HG03097 (cell line): ENCODE measurements at regions not wholly inside any gene's neighbourhood (a gene's known extent, or its start where the extent isn't known, plus 50 kb on each side); places are given as distances from the start of the nearest gene placed in this dataset.
A peak's percentile ranks its signal among the peaks of the same experiment; 100 is the strongest.

ENCODE experiments used
- ATAC-seq: cut with Tn5 transposase; IDR thresholded peaks from one replicate; pipeline ENCODE4 v1.9.1; 2021; ENCODE audit not compliant: unreplicated experiment, low FRiP score

DNA sequence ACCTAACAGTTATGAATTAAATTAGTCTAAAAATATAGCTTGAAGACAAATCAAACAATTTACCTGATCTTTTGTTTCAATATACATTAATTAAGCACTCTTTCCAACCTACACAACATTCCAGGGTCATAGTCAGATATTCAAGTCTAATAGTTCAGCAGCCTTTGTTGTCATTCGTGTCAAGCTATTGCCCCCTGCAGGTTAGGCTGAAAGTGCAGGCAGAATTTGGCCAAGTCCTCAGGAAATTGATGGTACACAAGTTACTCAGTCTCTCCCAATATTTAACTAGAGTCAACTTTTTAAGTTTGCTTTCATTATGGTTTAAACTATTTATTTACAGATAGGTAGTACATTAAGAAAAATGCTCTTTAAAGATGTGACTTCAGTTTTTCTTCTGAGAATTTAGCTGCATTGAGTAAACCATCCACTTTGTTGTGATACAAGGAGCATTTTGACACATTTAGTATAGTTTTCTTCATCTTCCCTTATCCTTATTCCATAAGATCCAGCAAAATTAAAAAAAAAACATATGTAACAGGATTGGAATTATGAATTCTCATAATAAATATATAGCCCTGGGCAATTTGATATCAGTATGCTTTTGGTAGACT is 130.3 kb upstream of the DPYD start:
- no peak for ATAC-seq

DNA sequence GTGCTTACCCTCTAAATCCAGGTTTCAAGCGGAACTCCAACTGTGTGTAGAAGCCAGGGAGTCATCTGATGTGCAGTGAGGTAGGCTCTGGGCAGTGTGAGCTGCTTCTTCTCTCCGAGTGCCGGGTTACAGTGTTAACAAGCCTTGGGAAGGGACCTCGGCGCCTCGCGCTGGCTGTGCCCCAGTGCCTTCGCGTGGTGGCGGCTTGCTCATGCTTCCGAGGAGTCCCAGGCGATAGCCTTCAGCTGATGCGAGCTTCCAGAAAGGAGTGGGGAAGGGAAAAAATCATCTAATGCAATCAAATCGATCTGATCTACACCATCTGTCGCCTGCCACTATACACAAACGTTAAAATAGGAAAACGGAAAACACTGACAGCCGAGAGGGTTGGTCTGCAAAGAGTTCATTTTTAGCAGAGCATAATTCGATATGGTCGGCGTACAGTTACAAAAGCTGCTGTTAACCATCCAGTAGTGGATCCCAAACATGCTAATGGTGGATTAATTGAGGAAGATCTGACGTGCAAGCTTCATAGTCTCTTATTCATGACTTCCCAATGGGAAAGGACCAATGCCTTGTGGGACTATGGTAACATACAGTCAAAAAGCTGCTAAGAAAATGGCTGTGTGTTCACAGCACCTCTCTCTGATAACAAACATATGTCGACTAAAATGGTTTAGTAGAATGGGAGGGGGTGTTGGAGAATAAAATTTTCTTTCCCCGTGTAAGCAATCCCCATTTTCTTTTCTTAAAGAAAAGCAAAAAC is 128.7 kb upstream of the DPYD start:
- ATAC-seq: no peak

DNA sequence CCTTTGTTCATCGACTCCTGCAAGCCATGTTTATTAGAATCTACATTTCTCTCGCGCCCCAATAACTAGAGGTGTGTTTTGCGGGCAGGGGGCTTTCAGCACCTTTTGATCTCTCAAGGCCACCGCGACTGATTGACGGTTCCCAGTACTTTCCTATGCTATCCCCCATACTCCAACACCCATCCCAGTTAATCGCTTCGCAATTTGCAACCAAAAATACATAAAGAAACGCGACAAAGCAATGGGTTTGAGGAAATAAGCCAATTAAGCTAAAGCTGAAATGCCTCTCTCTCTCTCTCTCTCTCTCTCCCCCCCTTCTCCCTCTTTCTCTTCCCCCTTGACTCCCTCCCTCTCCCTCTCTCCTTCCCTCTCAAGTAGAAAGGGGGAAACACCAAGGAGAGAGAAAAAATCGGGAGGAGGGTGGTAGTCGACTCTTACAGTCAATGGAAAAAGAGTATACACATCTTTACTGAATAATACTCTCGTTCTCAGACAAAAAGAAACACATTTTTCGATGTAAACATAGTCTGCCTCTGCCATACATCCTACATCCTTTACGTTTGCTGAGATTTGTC is 128.0 kb upstream of the DPYD start:
- ATAC-seq: no peak

DNA sequence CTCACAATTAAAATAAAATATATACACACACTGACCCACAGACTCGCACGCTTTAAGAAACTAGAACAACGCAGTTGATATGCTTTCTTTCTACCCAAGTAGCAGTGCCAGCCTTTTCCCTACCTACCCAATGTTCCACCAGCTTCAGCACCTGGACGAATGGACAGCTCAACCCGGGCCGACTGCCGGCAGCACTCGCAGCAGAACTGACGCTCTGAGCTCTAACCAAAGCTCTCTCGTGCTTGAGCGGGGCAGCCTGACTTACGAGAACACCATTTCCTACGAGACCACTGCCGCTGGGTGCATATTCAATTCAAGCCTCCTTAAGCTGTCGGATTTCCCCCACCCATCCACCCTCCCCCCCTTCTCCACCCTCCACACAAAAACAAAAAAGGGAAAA is 127.4 kb upstream of the DPYD start:
- peak; percentile 50 for ATAC-seq

DNA sequence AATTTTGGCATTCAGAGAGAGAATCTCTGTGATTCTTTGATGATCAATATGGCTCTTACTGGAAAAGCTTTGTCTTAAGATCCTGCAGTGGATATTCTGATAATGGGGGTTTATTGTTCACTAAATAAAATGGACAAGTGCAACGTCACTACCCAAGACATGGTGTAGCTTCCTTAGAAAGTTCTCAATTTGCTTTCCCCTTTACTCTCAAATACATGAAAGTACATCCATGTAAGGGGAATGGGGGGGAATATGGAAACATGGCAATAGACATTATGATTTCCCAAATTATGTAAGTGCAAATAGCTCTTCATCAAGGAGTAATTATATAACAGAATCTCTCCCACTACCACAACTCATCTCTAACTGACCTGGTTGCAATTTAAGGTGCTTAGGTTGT is 126.3 kb upstream of the DPYD start:
- ATAC-seq: no peak

DNA sequence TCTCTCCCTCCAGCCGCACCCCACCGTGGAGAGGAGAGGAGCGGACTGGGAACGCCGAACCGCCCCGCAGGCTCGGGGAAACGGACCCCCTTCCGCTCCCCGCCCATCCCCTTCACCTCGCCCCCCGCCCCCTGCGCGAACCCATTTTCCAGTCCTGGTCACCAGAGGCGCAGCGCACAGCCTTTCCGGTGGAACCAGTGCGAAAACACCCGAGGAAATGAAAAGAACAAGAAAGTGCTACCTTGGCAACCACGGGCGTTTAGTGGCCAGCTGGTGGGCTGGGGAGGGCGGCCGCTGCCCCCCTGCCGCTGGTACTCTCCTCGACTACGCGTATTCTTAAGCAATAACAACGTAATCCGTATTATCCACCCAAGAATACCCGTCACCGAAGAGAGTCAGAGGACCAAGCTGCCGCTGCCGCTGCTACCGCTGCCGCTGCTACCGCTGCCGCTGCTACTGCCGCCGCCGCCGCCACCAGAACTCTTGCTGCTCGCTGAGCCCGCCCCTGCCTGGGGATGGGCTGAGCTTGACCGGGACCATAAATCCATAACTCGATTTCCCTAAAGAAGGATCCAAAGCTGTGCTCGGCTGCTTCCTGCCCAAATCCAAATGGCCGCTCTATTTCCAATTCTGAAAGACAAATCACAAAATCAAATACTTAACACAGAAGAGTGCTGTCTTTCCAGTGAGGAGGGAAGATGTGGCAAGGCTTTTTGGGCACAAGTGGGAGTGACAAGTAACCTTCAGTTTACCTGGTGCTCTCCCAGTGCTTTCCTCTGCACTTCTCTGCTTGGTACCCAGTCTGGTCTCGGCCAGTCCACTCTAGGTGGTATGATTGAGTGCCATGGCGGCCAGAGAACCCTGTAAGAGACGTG is 125.2 kb upstream of the DPYD start:
- ATAC-seq: no peak

DNA sequence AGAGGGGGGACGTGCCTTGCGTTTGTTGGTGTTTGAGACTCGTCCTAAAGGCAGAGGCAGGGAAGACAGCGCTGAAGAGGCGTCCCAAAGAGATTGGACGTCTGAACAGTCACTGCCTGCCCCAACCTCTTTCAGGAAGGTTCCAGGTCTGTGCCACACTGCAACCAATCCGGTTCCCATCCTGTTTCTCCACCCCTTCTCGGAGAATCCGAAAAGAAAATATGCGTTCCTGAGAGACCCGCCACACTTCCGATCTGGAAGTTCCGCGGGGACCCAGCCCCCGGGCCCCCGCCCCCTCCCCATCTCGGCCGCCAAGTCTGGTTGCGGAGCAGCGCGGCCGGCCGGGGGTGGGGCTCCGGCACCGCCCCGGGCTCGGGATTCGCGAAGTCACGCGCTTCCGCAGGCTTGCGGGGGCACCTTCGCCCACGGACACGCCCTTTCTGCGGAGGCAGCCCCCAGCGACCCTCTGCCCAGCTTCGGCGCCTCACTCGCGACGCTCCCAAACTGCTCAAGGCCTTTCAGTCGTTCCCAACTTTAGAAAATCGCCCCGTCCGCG is 124.5 kb upstream of the DPYD start:
- no peak for ATAC-seq

DNA sequence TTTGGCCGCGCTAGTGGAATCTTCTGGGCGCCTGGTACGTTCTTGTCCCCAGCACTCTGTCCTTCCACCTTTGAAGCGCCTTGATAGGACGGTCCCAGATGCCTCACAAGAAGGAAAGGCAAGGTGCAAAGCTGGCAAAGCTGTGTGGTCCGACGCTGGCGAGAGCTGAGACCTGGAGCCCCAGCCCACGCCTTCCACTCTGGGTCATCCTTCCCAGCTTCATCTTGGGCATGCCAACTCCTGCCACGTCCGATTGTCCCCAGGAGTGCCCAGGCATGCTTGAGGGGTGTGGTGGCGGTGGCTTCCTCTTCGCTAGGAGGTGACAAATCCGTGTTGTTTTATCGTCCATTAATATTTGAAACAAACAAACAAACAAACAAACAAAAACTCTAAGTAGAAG is 123.9 kb upstream of the DPYD start:
- no peak for ATAC-seq

DNA sequence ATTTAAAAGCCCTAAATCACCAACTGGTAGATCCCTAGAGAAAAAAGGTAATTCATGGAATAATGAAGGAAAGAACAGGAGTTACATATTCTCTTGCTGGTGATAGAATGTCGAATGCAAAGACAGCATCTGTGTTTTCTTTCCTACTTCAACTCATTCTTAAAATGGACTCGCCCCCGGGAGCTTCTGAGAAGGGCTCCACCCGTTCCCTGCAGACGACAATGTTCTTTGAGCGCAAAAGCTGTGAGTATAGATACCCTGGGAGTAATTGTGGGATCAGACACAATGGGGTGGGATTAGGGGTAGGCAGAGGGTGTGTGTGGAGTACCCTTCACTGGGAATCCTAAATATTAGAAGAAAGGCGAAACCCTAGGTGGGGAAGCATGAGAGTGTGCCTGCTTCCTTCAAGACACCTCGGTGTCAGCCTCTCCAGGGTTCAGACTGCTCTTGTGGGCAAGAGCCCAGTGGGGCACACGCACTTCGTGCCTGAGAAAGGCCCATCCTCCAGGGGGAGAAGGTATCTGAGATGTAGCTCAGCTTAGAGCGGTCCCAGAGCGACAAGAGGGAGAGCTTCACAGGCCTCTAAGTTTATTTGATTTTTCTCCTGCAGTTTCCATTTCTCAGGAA is 123.3 kb upstream of the DPYD start:
- no peak for ATAC-seq

DNA sequence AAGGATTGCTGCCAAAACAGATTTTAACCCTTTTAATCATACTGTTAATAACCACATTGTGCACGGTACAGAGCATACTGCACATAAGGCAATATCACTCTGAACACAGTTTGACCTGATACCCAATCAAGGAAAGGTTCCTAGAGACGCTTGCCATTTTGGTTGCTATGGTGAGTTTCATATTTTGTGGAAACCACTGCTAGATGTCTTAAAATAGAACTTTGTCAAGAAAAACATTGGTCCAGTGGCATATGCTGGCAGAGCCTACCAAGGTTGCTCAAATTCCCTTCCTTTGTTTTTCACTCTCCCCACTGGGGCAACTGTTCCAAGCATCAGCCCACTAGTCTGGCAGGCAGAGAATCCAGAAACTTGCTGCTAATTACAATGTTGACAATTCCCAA is 114.8 kb upstream of the DPYD start:
- no peak for ATAC-seq

DNA sequence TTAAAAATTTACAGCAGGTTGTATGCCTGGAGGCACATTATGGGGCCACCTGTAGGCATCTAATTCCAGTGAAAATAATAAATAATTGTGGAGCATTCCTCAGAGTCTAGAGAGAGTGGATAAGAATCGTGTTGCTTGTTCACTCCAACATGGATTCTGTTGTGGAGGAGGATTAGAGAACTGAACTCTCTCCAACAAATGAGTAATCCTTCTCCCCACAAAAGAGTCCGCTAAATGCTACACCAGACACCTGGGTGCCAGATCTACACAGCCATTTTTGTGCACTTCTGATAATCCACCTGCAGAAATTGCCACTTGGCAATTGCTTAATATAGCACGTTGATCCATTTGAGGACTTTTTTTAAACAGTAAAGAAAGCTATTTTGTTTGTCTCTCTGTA is 113.7 kb upstream of the DPYD start:
- ATAC-seq: no peak

DNA sequence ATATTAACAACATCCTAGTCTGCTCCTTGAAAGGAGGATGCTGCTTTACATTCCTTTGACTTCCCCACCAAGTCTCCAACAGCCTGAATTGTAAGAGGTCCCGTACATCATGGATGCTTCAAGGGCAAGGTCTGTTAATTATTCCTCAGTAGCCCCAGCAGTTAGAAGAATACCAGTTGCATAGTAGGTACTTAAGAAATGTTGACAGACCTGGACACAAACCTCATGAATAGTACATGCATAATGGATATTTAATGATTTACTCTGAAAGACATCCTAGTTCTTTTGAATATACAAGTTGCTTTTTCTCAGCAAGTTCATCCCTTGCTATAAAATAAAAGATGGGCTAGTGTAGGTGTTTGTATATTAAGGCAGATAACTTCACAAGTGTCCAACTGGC is 112.1 kb upstream of the DPYD start:
- ATAC-seq: no peak

DNA sequence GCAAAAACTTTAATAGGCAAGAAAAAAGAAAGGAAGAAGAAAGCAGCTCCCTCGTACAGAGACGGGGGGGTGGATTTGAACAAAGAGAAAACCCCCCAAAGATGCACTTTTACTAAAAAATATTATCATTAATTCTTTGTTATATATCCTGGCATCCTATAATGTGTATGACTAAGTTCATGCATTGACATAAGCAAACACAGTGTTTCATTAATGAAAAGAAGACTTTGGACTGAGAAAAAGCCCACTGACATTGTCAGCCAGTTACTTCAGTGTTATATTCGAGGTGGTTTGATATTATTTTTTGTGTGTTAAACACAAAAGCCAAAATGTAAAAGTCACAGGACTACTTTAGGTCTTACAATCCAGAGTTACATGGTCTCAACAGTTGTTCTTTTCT is 110.1 kb upstream of the DPYD start:
- ATAC-seq: no peak

DNA sequence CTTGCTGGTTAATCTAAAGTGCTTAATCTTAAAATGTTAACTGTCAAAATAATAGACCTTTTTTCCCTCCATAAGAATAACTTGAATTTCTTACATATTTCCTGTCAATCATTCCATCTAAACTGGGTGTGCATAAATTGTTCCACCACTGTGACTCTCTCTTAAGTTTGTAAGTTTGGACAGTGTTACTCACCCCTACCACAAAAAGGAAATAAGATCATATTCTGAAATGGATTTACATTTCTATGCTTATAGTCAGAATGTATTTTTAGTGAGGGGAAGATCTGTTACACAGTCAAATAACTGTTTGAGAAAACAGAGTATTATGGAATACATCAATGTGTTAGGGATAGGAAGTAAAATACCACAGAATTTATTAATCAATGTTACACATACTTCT is 109.6 kb upstream of the DPYD start:
- no peak for ATAC-seq

DNA sequence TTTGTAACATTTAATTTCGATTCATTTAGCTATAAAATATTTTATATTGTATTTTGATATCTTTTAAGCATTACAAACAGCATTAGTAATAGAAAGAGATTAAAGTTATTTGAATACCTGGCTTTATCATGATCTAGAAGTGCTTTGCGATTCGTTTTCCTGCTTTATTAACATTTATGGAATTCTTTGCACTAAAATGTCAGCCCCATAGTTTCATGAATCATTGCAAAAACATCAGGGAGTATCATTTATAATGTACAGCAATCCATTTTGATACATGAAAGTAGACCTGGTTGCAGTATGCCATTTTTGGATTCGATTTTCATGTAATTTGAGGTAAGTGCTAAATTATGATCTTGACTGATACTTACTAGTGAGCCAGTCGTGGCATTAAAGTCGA is 108.0 kb upstream of the DPYD start:
- no peak for ATAC-seq

DNA sequence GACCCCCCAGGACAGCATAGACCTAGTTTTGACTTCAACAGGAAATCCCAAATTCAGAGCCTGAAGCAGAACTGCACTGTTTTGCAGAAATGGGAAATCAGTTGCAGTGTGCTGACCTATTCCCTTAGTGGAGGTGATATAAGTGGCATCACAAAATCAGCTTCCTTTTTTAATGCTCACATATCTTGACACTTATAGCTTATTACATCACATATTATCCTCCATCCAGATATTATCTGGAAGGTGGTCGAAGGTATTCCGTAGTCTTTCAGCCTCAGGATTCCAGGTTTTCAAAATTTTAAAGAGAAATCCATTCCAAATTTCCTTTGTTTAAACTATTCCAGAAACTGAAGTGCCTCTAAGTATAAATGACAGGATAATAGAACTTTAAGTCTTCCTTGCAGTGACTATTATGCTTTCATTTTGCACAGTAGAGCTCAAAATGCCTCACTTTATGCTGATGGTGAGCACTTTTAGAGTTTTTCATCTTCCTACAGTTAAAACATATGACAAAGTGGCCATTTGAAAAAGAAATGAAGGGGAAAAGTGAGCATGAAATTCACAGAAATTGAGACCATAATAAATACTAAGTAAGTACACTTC is 106.4 kb upstream of the DPYD start:
- ATAC-seq: no peak

DNA sequence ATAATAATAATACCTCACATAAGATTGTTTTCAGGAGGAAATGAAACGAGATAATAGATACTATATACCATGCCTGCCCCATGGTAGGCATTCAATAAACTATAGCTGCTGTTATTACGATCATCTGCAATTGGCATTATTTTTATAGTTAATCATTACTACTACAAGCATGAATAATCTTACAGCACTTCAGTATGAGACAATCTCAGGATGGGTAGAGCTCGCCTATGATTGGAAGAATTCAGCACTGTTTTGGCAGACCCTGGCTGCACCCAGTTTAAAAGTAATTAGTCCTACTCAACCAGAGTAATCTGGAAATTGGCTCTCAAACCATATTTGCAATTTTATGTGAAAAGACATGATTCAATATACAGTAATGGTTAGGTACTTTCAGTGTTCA is 105.0 kb upstream of the DPYD start:
- ATAC-seq: no peak

DNA sequence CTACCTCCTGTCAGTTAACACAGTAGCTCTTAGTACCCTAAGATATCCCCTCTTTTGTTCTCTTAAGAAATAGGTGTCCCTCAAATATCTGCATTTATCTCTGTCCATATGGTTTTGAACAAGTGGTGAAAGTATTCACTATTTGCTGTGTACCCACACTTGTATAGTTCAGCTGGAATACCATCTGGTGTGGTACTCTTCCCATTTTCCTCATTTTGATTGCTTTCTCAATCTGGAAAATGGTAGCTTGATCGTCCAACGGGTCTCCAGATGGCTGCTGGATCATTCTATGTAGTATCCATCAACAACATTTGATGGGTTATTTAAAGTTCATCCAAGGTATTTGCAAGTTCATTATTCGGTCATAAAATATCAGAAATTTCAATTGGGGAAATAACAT is 100.3 kb upstream of the DPYD start:
- no peak for ATAC-seq

DNA sequence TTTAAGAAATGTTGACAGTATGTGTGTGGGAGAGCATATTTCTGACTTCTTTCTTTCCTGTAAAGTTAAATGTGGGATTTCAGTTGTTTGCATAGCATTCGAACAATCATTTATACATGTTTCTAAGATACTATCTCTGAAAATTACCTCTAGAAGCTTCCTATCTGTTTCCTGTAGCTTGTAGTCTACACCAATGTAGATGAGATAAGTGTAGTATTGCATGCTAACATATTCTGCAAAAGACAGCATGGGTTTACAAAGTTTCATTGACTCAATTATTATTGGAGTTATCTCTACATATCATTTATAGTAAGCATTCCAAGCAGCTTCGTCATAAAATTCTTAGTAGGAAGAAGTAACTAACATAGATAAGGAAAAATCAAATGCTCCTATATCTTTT is 98.9 kb upstream of the DPYD start:
- no peak for ATAC-seq

DNA sequence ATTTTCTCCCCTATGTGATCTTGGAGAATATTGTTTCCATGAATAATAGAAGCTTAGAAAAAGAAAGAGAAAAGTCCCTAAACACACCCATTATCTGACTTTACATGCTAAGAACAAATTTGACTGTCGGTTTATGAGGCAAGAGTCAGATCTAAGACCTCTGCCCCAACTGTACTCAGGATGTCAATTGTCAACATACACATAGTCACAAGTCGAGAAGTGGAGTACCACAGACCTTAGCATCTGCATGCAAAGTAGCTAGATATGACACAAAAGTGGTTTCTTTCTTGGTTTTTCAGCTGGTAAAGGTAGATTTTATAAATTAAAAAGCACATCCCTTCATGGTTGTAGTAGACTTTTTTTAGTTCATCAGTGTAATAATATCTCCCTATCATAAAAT is 97.2 kb upstream of the DPYD start:
- no peak for ATAC-seq
